ENCODE measurements at regions not wholly inside any gene's neighbourhood (a gene's known extent, or its start where the extent isn't known, plus 50 kb on each side); places are given as distances from the start of the nearest gene placed in this dataset.

- TF ChIP-seq SP1 (IDR thresholded peaks at IDR 0.05) (no peak), HNF4A (conservative IDR thresholded peaks at IDR 0.05) (no peak), RXRA (IDR thresholded peaks at IDR 0.05) (no peak), NR2F2 (IDR thresholded peaks at IDR 0.05) (no peak), FOXA1 (IDR thresholded peaks at IDR 0.05) (no peak), ATF3 (IDR thresholded peaks at IDR 0.05) (no peak), FOXA2 (IDR thresholded peaks at IDR 0.05) (no peak), GABPA (IDR thresholded peaks at IDR 0.05 in 1 of 2, conservative IDR thresholded peaks at IDR 0.05 in 1 of 2) (no peak), YY1 (IDR thresholded peaks at IDR 0.05) (no peak), TAF1 (conservative IDR thresholded peaks at IDR 0.05) (no peak), CTCF (IDR thresholded peaks at IDR 0.05; ENCODE audit: low read depth, low read length, missing input control) (no peak), JUND (IDR thresholded peaks at IDR 0.05) (no peak), EGR1 (IDR thresholded peaks at IDR 0.05; ENCODE audit: low read depth in 2 of 2) (no peak), RAD21 (IDR thresholded peaks at IDR 0.05) (no peak), ZBTB33 (IDR thresholded peaks at IDR 0.05) (no peak), HNF4G (IDR thresholded peaks at IDR 0.05) (no peak), MAX (IDR thresholded peaks at IDR 0.05) (no peak)
- DNase-seq (ENCODE audit: low spot score) = no peak
- WGBS = 89% methylated on average over 3 of the region's 3 CpGs
- Histone ChIP-seq H3K9ac (ENCODE audit: low read depth in 1 of 2, low read length in 2 of 2) (no peak overlapping the region), H3K9me3 (ENCODE audit: control insufficient read depth in 4 of 4, low read length in 3 of 4) (no peaks in the 10 kb centered on the region), H3K36me3 (ENCODE audit: control insufficient read depth in 4 of 4, insufficient read depth in 3 of 4, low read depth in 1 of 4, low read length in 3 of 4) (no peaks in the 10 kb centered on the region), H3K4me3 (ENCODE audit: low read depth in 1 of 3, low read length in 3 of 3) (no peak overlapping the region), H3K27me3 (ENCODE audit: control insufficient read depth in 4 of 4, insufficient read depth in 4 of 4, low read length in 3 of 4) (no peaks in the 10 kb centered on the region), H3K27ac (ENCODE audit: low read depth in 1 of 2, low read length in 2 of 2) (no peak overlapping the region), H3K4me1 (ENCODE audit: control insufficient read depth in 4 of 4, insufficient read depth in 4 of 4, low read length in 3 of 4) (no peaks in the 10 kb centered on the region)
Measured at GRCh38 chr3:67278015-67278618, 280.0 kb downstream of the KBTBD8 start.

- peaks cover 0 to 3% (median 0%) of the 10 kb centered on the region in 4 donors for H3K4me1 ChIP-seq (ENCODE audit: control insufficient read depth in 4 of 4, insufficient read depth in 4 of 4, low read length in 3 of 4)
- no peak overlapping the region for H3K9ac ChIP-seq (ENCODE audit: low read depth in 1 of 2, low read length in 2 of 2)
- TF ChIP-seq GABPA (IDR thresholded peaks at IDR 0.05 in 1 of 2, conservative IDR thresholded peaks at IDR 0.05 in 1 of 2) = no peak
- TF ChIP-seq ZBTB33 (IDR thresholded peaks at IDR 0.05) = no peak
- no peak overlapping the region for H3K27ac ChIP-seq (ENCODE audit: low read depth in 1 of 2, low read length in 2 of 2)
- 93% methylated on average over 2 of the region's 2 CpGs for WGBS
- no peaks in the 10 kb centered on the region for H3K27me3 ChIP-seq (ENCODE audit: control insufficient read depth in 4 of 4, insufficient read depth in 4 of 4, low read length in 3 of 4)
- H3K9me3 ChIP-seq (ENCODE audit: control insufficient read depth in 4 of 4, low read length in 3 of 4) = no peaks in the 10 kb centered on the region
- H3K4me3 ChIP-seq (ENCODE audit: low read depth in 1 of 3, low read length in 3 of 3) = no peak overlapping the region
- no peak for DNase-seq (ENCODE audit: low spot score)
- no peaks in the 10 kb centered on the region for H3K36me3 ChIP-seq (ENCODE audit: control insufficient read depth in 4 of 4, insufficient read depth in 3 of 4, low read depth in 1 of 4, low read length in 3 of 4)
Measured at GRCh38 chr3:67286586-67286985, 288.5 kb downstream of the KBTBD8 start.
